ENCODE measurements at regions not wholly inside any gene's neighbourhood (a gene's known extent, or its start where the extent isn't known, plus 50 kb on each side); places are given as distances from the start of the nearest gene placed in this dataset.

DNA sequence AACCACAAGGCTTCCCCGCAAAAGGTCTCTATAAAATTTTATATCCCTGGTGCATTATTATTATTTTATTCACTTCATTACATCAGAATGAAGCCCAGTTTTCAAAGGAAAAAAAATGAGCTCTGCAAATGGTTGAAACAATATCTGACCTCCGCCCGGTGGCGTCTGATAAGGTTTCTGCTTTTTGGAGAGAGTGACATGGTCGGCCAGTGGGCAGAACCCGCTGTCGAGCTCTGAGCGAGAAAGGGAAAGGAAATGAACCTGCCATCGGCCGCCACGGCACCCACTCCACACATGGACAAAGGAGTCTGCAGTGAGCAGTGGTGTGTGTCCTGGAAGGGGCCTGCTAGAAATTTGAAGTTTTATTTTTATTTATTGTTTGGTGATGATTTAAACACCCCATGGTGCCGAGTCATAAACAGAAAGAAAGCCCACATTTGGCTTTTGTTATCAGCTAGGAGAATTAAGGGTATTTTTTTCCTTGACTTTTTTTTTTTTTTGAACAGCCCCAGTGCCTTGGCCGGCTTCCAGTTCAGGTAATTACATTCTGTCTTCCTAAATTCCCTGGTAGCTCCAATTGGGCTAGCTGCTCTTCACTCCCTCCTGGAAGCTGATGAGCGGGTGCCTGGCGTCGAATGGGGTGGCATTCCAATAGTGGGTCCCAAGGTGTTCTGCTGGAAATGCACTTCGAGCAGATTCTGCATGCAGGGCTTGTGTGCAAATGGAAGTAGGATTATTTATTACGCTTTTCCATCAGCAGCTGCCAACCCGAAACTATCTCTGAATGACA is 149.4 kb upstream of the MKI67 start:
- no peak overlapping the region for H3K27ac ChIP-seq
- H3K4me2 ChIP-seq, result peak overlapping the region; percentile 79
- H3K4me1 ChIP-seq, result peaks cover 37% of the 10 kb centered on the region
- H3K9ac ChIP-seq, result no peak overlapping the region
- no peaks in the 10 kb centered on the region for H3K9me3 ChIP-seq
- peaks cover 99% of the 10 kb centered on the region for H4K20me1 ChIP-seq
- TF ChIP-seq Cebpa-rat (IDR thresholded peaks at IDR 0.05), result no peak
- H3K27me3 ChIP-seq, result no peaks in the 10 kb centered on the region
- H3K4me3 ChIP-seq, result peak overlapping the region; percentile 32
- H3K36me3 ChIP-seq, result peaks cover 42% of the 10 kb centered on the region

DNA sequence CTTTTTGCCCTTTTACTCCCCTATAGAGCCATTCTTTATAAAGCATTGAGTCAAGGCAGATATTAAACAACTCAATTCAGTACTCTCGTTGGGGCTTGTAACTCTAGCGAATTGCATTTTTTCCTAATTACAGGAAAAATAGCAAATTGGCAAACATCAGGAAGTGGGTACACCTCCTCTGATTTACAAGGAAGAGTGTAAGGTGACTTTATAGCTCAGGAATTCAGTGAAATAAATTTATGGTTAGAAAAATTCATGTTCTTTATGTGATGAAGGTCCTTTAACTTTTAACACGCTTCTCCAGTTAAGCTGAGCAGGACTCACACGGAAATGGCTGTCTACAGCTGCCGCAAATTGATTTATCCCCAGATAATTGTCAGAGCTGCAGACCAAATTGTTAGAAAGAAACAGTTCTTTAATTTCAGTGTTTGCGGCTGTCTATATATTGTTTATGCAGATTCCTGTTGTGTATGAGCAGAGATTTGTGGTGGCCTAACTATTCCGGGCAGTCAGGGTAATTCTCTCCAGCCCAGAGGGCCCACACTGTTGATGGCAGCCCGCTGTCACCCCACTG is 151.1 kb upstream of the MKI67 start:
- Histone ChIP-seq H3K4me2 (no peak overlapping the region), H3K4me1 (peaks cover 37% of the 10 kb centered on the region), H3K9me3 (no peaks in the 10 kb centered on the region), H4K20me1 (peaks cover 98% of the 10 kb centered on the region), H3K4me3 (no peak overlapping the region), H3K27ac (no peak overlapping the region), H3K9ac (no peak overlapping the region), H3K36me3 (peaks cover 40% of the 10 kb centered on the region), H3K27me3 (no peaks in the 10 kb centered on the region)
- TF ChIP-seq Cebpa-rat (IDR thresholded peaks at IDR 0.05), result no peak

DNA sequence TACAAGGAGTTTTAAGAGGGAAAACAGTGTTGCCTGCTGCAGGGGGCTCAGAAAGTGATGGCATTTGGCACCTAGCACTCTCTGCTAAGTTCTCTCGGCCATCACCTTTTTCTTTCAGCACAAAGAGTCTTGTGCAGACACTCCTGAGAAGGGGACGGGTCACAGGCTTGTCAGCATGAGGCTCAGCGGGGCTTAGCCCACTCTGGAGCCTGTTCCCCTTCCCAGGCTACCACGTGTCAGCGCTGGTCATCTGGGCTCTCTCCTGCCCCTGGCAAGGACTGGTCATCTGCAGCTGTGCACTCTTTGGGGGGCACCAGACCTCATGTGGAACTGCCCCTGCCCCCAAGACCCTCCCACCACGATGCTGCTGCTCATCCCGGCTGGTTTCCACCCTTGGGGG is 152.1 kb upstream of the MKI67 start:
- H3K4me2 ChIP-seq, result no peak overlapping the region
- peaks cover 41% of the 10 kb centered on the region for H3K36me3 ChIP-seq
- no peak overlapping the region for H3K4me3 ChIP-seq
- no peaks in the 10 kb centered on the region for H3K27me3 ChIP-seq
- no peaks in the 10 kb centered on the region for H3K9me3 ChIP-seq
- H3K4me1 ChIP-seq, result peaks cover 27% of the 10 kb centered on the region
- no peak overlapping the region for H3K27ac ChIP-seq
- TF ChIP-seq Cebpa-rat (IDR thresholded peaks at IDR 0.05), result no peak
- no peak overlapping the region for H3K9ac ChIP-seq
- H4K20me1 ChIP-seq, result peaks cover 97% of the 10 kb centered on the region

DNA sequence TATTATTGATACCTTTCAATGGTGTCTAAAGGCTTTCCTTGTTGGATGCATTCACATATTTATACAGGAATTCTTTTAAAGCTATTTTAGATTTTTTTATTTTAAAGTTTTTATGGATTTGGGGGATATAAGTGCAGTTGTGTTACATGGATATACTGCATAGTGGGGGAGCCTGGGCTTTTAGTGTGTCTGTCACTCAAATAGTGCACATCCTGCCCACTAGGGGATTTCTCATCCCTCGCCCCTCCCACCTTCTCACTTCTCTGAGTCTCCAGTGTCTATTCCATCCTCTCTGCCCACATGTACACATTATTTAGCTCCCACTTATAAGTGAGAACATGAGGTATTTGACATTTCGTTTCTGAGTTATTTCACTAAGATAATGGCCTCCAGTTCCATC is 154.0 kb upstream of the MKI67 start:
- Histone ChIP-seq H3K4me1 (peaks cover 8% of the 10 kb centered on the region), H4K20me1 (peaks cover 97% of the 10 kb centered on the region), H3K4me3 (no peak overlapping the region), H3K27me3 (peaks cover 10% of the 10 kb centered on the region), H3K27ac (no peak overlapping the region), H3K36me3 (peaks cover 59% of the 10 kb centered on the region), H3K9ac (no peak overlapping the region), H3K9me3 (no peaks in the 10 kb centered on the region), H3K4me2 (no peak overlapping the region)
- TF ChIP-seq Cebpa-rat (IDR thresholded peaks at IDR 0.05), result no peak

DNA sequence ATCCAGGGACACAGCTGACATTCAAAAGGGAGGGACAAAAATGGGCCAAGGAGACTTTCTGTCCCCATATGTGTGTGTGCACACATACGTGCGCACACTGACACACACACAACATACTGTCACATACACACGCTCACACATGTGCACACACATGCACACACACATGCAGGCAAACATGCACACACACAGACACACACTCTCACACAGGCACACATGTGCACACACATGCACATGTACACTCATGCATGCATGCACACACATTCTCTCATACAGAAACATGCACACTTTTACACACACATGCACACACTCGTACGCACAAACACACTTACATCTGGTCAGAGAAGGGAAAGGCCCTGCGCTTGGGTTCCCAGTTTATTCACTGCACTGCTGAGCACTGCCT is 155.1 kb upstream of the MKI67 start:
- Histone ChIP-seq H3K4me2 (no peak overlapping the region), H3K27me3 (peaks cover 21% of the 10 kb centered on the region), H4K20me1 (peaks cover 97% of the 10 kb centered on the region), H3K36me3 (peaks cover 70% of the 10 kb centered on the region), H3K27ac (no peak overlapping the region), H3K4me3 (no peak overlapping the region), H3K9me3 (peaks cover 3% of the 10 kb centered on the region; the same call in 1 of the 2 replicates), H3K4me1 (peaks cover 5% of the 10 kb centered on the region), H3K9ac (no peak overlapping the region)
- no peak for TF ChIP-seq Cebpa-rat (IDR thresholded peaks at IDR 0.05)

DNA sequence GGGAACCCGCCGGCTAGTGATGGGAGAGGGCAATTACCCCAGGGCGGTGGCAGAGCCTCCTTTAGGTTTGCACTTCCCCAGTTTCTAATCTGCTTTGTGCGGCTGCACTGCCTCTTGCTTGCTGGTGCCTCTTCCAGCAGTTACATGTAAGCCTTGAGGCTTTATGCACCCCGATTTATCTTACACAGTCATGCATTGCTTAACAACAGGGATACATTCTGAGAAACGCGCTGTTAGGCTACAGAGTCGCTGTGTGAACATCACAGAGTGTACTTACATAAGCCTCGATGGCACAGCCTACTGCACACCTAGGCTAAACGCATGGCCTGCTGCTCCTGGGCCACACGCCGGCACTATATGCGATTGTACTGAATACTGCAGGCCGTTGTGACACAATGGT is 155.6 kb upstream of the MKI67 start:
- Histone ChIP-seq H3K9ac (no peak overlapping the region), H3K4me3 (no peak overlapping the region), H3K27me3 (peaks cover 26% of the 10 kb centered on the region), H3K4me2 (no peak overlapping the region), H3K4me1 (peaks cover 10% of the 10 kb centered on the region), H3K9me3 (peaks cover 8% of the 10 kb centered on the region; the same call in 1 of the 2 replicates), H3K36me3 (peaks cover 75% of the 10 kb centered on the region), H4K20me1 (peaks cover 99% of the 10 kb centered on the region), H3K27ac (no peak overlapping the region)
- TF ChIP-seq Cebpa-rat (IDR thresholded peaks at IDR 0.05), result no peak

DNA sequence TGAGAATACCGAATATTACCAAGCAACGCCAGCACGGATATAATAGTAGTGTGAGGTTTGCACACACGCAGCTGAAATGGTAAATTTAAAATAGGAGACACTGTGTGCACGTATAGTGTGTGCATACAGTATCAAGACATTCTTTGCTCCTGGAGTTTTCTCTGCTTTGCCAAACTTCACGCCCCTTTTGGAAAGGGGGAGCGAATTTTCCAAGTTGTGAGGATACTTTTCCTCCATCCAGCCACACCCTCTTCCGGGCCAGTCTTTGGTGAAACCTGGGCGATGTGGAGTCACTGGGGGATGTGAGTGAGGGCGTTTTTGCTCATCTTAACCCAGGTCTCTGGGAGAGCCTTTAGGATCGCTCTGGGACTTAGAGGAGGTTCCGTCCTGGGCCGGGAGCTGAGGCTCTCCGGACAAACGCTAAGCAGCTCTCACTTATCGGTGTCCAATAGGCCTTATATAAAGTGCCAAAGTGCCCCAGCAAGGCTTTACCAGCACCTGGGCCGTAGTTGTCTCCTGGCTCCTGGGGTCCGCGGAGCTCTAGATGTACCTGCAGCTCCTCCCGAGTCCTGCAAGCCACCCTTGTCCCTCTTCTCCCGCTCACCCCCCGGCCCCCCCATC is 160.0 kb upstream of the MKI67 start:
- Histone ChIP-seq H3K4me1 (peaks cover 13% of the 10 kb centered on the region), H3K36me3 (peaks cover 96% of the 10 kb centered on the region), H3K27me3 (peaks cover 35% of the 10 kb centered on the region), H3K27ac (no peak overlapping the region), H3K9ac (no peak overlapping the region), H4K20me1 (peaks cover 70% of the 10 kb centered on the region), H3K9me3 (peaks cover 47% of the 10 kb centered on the region), H3K4me2 (peak overlapping the region; percentile 59), H3K4me3 (peak overlapping the region; percentile 32; the same call in 1 of the 2 replicates)
- TF ChIP-seq Cebpa-rat (IDR thresholded peaks at IDR 0.05), result no peak

DNA sequence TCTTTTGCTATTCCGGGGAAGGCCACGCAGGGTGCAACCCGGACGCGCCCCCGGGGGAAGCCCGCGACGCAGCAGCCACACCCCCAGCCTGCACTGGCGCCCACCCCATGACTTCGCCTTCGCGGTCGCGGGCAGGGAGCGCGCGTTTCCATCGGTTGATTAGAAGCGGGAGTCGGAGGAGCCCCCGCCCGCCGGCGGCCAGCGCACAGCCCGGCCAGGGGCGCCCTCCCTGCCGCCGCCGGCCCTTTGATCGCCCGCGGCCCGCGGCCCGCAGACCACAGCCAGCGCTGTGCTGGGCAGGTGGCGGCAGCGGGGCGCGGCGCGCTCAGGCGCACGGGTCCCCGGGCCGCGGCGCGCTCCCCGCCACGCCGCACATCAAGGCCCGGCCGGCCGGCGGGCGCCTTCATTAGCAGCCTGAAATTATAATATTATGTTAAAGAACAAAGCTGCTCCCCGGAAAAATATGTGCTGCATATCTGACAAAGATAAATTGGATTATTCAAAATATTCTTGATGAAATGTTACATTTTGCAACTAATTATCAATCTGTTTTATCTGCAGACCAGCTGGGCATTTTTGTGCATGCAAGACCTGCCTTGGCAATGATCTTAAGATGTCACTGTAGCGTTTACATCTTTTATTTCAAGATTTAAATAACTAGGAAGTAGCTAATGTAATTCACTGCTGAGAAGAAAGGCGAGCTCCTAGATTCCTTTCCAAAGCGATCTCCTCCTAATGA is 160.7 kb upstream of the MKI67 start:
- peaks cover 35% of the 10 kb centered on the region for H3K27me3 ChIP-seq
- peaks cover 19% of the 10 kb centered on the region for H3K4me1 ChIP-seq
- H3K27ac ChIP-seq, result no peak overlapping the region
- no peak for TF ChIP-seq Cebpa-rat (IDR thresholded peaks at IDR 0.05)
- H3K4me3 ChIP-seq, result peak overlapping the region; percentile 32; the same call in 1 of the 2 replicates
- H3K4me2 ChIP-seq, result peak overlapping the region; percentile 59
- H4K20me1 ChIP-seq, result peaks cover 69% of the 10 kb centered on the region
- peaks cover 96% of the 10 kb centered on the region for H3K36me3 ChIP-seq
- no peak overlapping the region for H3K9ac ChIP-seq
- peaks cover 47% of the 10 kb centered on the region for H3K9me3 ChIP-seq

DNA sequence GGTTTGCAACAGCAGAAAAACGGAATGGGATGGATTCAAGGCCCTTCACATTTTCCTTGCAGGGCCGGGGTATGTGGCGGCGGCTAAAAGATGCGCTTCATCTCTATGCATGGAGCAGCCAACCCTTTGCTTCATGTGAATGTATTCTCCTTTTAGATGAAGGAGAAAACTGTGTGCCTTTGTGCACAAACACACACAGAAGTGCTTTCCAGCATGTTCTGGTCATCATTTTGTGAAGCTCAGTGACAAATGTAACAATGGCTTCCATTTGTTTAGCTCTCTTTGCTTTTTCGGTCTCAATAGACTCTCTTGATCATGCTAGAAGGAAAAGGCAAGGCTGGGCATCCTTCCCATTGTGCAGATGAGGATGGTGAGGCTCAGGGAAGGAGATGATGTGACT is 161.7 kb upstream of the MKI67 start:
- Histone ChIP-seq H3K4me1 (peaks cover 22% of the 10 kb centered on the region), H3K36me3 (peaks cover 99% of the 10 kb centered on the region), H4K20me1 (peaks cover 66% of the 10 kb centered on the region), H3K4me2 (no peak overlapping the region), H3K9me3 (peaks cover 47% of the 10 kb centered on the region), H3K4me3 (no peak overlapping the region), H3K9ac (no peak overlapping the region), H3K27me3 (peaks cover 35% of the 10 kb centered on the region), H3K27ac (no peak overlapping the region)
- TF ChIP-seq Cebpa-rat (IDR thresholded peaks at IDR 0.05), result no peak
